Hepatocyte (in vitro differentiated cells): ENCODE measurements at regions not wholly inside any gene's neighbourhood (a gene's known extent, or its start where the extent isn't known, plus 50 kb on each side); places are given as distances from the start of the nearest gene placed in this dataset.

Experiments
- DNase-seq: peaks from one replicate; pipeline ENCODE4 v3.0.0-alpha.2; 2016; ENCODE audit warnings: low spot score
- H2AFZ ChIP-seq: fragments of 200-600 bp; sonication (generic); 2 replicates; pipeline ENCODE4 v1.6.0; 2016; ENCODE audit warnings: antibody characterized with exemption, mild to moderate bottlenecking
- H3K27ac ChIP-seq: fragments of 200-600 bp; sonication (generic); 2 replicates; pipeline ENCODE4 v1.5.1; 2016; ENCODE audit warnings: mild to moderate bottlenecking
- H3K27me3 ChIP-seq: fragments of 200-600 bp; sonication (generic); 2 replicates; pipeline ENCODE4 v1.6.1; 2016
- H3K36me3 ChIP-seq: fragments of 200-600 bp; sonication (generic); replicated peaks from 2 replicates; pipeline ENCODE4 v1.5.1; 2016; ENCODE audit warnings: low read depth; ENCODE audit not compliant: insufficient read depth
- H3K4me1 ChIP-seq: fragments of 200-600 bp; sonication (generic); 2 replicates; pipeline ENCODE4 v1.5.1; 2016; ENCODE audit warnings: mild to moderate bottlenecking, moderate library complexity; ENCODE audit not compliant: insufficient read depth
- H3K4me2 ChIP-seq: fragments of 200-600 bp; sonication (generic); 2 replicates; pipeline ENCODE4 v1.6.0; 2016
- H3K4me3 ChIP-seq: fragments of 200-600 bp; sonication (generic); 2 replicates; pipeline ENCODE4 v1.5.1; 2016; ENCODE audit warnings: mild to moderate bottlenecking
- H3K79me2 ChIP-seq: fragments of 200-600 bp; sonication (generic); 2 replicates; pipeline ENCODE4 v1.6.0; 2017; ENCODE audit warnings: mild to moderate bottlenecking
- H3K9me2 ChIP-seq: fragments of 200-600 bp; sonication (generic); replicated peaks from 2 replicates; pipeline ENCODE4 v1.6.0; 2017; ENCODE audit warnings: mild to moderate bottlenecking; ENCODE audit not compliant: insufficient read depth
- H3K9me3 ChIP-seq: fragments of 200-600 bp; sonication (generic); 2 replicates; pipeline ENCODE4 v1.5.1; 2016; ENCODE audit warnings: low read depth, mild to moderate bottlenecking
- H4K20me1 ChIP-seq: fragments of 200-600 bp; sonication (generic); 2 replicates; pipeline ENCODE4 v1.6.0; 2016; ENCODE audit warnings: mild to moderate bottlenecking; ENCODE audit not compliant: insufficient read depth, poor library complexity, severe bottlenecking
- EZH2 ChIP-seq: fragments of 200-600 bp; sonication (generic); IDR thresholded peaks from 2 replicates; pipeline ENCODE4 v1.6.1; 2016; ENCODE audit warnings: antibody characterized with exemption, mild to moderate bottlenecking, borderline replicate concordance
- EZH2phosphoT487 ChIP-seq: fragments of 200-600 bp; sonication (generic); IDR thresholded peaks from one replicate; pipeline ENCODE4 v1.6.1; 2018; ENCODE audit warnings: antibody characterized with exemption, mild to moderate bottlenecking, low read depth, moderate library complexity; ENCODE audit not compliant: unreplicated experiment, severe bottlenecking
- WGBS: methylation state at CpG from one replicate; pipeline ENCODE4 v1.1.6; 2016; ENCODE audit warnings: low lambda C conversion rate; ENCODE audit errors: missing lambda C conversion rate; 5-methylcytosine and 5-hydroxymethylcytosine counted together
- TF ChIP-seq, protein P1 (sequence below): fragments of 200-600 bp; sonication (generic); IDR thresholded peaks from 2 replicates; pipeline ENCODE4 v1.5.1; 2016; ENCODE audit warnings: antibody characterized with exemption, mild to moderate bottlenecking; ENCODE audit not compliant: poor library complexity

DNA sequence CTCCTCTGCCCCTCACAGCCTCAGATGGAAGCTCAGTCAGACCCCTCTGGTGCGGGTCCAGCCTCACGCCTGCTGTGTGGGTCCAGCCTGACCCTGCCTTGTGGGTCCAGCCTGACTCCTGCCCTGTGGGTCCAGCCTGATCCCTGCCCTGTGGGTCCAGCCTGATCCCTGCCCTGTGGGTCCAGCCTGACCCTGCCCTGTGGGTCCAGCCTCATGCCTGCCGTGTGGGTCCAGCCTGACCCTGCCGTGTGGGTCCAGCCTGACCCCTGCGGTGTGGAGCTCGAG lies 445.3 kb downstream of the BRD1 start:
- Histone ChIP-seq H2AFZ (no peak overlapping the region), H3K4me2 (no peak overlapping the region), H3K36me3 (no peaks in the 10 kb centered on the region), H3K4me1 (no peaks in the 10 kb centered on the region), H3K9me3 (no peaks in the 10 kb centered on the region), H4K20me1 (no peaks in the 10 kb centered on the region), H3K9me2 (no peaks in the 10 kb centered on the region), H3K79me2 (no peaks in the 10 kb centered on the region), H3K4me3 (no peak overlapping the region), H3K27ac (no peak overlapping the region), H3K27me3 (no peaks in the 10 kb centered on the region)
- DNase-seq: no peak
- 90% methylated on average over 6 of the region's 6 CpGs for WGBS
- TF ChIP-seq, protein P1, sequence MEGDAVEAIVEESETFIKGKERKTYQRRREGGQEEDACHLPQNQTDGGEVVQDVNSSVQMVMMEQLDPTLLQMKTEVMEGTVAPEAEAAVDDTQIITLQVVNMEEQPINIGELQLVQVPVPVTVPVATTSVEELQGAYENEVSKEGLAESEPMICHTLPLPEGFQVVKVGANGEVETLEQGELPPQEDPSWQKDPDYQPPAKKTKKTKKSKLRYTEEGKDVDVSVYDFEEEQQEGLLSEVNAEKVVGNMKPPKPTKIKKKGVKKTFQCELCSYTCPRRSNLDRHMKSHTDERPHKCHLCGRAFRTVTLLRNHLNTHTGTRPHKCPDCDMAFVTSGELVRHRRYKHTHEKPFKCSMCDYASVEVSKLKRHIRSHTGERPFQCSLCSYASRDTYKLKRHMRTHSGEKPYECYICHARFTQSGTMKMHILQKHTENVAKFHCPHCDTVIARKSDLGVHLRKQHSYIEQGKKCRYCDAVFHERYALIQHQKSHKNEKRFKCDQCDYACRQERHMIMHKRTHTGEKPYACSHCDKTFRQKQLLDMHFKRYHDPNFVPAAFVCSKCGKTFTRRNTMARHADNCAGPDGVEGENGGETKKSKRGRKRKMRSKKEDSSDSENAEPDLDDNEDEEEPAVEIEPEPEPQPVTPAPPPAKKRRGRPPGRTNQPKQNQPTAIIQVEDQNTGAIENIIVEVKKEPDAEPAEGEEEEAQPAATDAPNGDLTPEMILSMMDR: no peak
- TF ChIP-seq EZH2phosphoT487: no peak
- TF ChIP-seq EZH2: no peak

DNA sequence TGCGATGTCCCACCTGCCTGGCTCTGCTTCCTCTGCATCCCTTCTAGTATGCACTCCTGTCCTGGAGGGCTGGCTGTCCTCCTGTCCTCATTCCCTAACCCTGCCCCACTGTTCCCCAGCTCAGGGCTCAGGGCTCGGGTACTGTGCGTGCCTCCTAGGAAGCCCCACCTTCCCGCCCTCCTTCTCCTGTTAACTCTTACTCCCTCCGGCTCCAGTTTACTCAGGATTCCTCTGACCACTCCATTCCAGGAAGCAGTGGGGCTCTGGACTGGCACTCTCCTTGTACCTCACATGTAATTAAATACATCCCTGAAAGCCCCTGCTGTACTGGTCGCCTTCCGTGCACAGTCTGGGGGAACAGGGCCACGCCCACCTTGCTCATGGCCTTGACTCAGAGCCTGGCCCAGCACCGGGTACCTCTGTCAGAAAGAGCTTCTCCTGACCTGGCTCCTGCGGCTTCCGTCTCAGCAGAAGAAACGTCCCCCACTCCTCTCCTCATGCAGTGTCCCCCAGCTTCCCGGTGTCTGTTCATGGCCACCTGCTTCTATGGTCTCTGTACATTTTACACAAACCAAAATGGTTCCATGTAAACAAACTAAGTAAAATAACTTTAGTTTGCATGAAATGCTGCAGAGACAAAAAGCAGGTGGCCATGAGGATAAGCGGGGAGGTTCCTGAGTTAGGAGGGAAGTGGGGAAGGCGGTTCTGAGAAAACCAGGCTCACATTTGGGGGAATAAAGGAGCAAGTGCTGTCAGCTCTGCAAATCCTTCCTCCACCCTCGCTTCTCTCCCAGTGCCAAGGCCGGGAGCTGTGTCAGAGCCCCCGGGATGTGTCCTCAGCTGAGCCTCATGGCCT lies 445.9 kb downstream of the BRD1 start:
- H2AFZ ChIP-seq: no peak overlapping the region
- no peaks in the 10 kb centered on the region for H3K9me3 ChIP-seq
- no peak for DNase-seq
- no peak overlapping the region for H3K4me3 ChIP-seq
- no peak overlapping the region for H3K27ac ChIP-seq
- H3K4me1 ChIP-seq: no peaks in the 10 kb centered on the region
- no peaks in the 10 kb centered on the region for H3K79me2 ChIP-seq
- H3K9me2 ChIP-seq: no peaks in the 10 kb centered on the region
- no peak overlapping the region for H3K4me2 ChIP-seq
- TF ChIP-seq, protein P1: no peak
- TF ChIP-seq EZH2phosphoT487 (no peak), EZH2 (no peak)
- H4K20me1 ChIP-seq: no peaks in the 10 kb centered on the region
- H3K36me3 ChIP-seq: no peaks in the 10 kb centered on the region
- WGBS: 67% methylated on average over 18 of the region's 18 CpGs
- no peaks in the 10 kb centered on the region for H3K27me3 ChIP-seq

DNA sequence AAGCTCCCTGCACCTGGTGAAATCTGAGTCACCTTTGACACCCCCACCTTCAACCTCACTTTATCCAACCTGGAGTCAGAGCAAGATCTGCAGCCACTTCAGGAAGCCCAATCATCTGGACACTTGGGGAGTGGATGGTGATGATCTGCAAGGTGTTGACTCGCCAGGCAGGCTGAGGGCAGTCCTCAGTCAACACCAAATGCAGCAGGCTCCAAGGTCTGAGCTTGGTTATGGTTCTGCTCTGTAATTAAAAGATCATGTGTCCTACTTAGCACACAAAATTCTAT lies 446.9 kb downstream of the BRD1 start:
- no peaks in the 10 kb centered on the region for H4K20me1 ChIP-seq
- H3K9me3 ChIP-seq: no peaks in the 10 kb centered on the region
- H3K27ac ChIP-seq: no peak overlapping the region
- no peaks in the 10 kb centered on the region for H3K27me3 ChIP-seq
- no peak overlapping the region for H3K4me3 ChIP-seq
- DNase-seq: no peak
- H2AFZ ChIP-seq: no peak overlapping the region
- no peak overlapping the region for H3K4me2 ChIP-seq
- TF ChIP-seq EZH2 (no peak), EZH2phosphoT487 (no peak)
- TF ChIP-seq, protein P1: no peak
- no peaks in the 10 kb centered on the region for H3K4me1 ChIP-seq
- no peaks in the 10 kb centered on the region for H3K79me2 ChIP-seq
- H3K36me3 ChIP-seq: no peaks in the 10 kb centered on the region
- no peaks in the 10 kb centered on the region for H3K9me2 ChIP-seq
- WGBS: 79% methylated on average over 1 of the region's 1 CpG
